ENCODE measurements at regions not wholly inside any gene's neighbourhood (a gene's known extent, or its start where the extent isn't known, plus 50 kb on each side); places are given as distances from the start of the nearest gene placed in this dataset.

DNA sequence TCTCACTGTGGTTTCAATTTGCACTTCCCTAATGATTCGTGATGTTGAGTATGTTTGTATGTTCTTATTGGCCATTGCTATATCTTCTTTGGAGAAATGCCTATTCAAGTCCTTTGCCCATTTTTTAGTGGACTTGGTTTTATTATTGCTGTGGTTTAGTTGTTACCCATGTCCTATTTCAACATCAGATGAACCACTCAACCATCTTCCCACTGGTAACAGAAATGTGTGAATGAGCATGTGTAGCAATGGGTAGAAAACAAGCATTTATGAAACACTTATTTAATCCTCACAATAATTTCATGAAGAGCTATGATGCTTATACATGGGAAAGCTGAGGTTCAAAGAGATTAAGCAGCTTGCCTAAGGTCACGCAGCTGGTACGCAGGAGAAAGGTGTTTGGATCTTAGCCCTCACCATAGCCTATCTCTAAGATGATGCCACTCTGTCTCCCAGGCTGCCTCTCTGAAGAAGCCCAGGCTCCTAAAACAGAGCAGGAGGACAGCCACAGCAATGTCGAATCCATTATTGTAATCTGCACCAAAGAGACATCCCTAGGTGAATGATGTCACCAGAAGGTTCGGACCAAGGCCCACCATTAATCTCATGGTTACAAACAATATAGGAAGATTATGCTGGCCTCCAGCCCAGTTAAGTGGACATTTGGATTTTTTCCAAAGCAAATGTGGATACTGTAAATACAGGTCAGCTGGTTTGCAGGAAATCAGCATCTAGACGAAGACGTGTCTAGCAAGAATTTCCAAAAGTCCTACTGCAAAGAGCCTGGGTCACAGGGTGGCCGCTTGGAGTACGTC lies 447.6 kb upstream of the ZMIZ1 start:
- DNase-seq (ENCODE audit: low read depth): no peak

DNA sequence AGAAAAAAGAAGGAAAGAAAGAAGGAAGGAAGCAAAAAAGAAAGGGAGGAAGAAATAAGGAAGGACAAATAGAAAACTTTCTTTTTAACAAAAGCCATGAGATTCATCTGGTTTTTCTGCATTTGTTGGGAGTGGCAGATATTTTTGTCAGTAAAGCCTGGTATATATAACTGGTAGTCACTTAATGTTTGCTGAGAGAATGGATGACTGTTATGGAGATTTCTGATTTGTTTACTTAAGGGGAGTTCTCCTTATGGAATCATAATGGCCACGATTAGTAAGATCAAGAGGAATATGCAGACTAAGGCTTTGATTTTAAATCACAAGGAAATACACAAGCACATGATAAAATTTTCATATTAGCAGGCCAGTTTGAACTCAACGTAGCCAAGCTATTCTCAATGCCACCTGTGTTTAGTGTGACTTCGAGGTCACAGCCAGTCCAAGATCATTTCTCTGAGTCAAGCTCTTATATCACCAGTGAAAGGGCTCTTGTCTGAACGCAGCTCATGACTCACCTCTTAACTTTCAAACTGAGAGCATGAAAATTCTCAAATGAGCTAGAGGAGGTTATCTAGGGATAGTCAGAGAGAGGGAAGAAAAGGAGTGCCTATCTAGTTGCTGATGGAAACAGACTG lies 445.1 kb upstream of the ZMIZ1 start:
- DNase-seq (ENCODE audit: low read depth): no peak

DNA sequence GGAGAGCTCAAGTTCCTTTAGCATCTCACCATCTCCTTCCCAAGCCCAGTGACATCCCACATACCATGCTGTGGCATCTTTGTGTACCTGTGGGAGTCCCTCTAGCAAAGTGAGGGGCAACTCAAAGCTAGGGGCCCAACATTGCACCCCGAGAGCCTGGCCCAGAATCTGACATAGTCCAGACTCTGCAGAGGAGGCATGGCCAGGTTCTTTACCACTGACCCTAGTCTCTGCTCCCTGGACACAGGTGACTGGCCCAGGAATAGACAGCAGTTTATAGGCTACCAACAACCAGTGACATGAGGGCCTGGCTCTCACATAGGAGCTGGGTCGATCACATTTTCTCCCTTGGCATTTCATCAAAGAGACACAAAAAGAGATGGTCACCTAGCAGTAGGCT lies 444.0 kb upstream of the ZMIZ1 start:
- no peak for DNase-seq (ENCODE audit: low read depth)

DNA sequence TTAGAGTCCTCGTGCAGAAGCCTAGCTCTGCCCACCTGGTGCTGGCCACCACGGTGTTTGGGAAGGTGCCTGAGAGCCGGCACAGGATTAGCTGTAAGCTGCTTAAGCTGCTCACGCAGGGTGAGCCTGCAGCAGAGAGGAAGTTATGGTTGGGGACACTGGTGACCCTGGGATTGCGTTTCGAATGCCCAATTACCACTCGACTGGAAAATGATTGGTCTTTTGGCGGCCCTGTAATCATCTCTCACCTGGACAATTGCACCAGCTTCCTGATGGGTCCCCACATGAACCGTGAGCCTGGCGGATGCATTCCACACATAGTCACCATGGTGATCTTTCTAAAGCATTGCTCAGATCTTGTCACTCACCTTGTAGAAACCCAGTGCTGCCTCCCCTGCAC lies 442.3 kb upstream of the ZMIZ1 start:
- DNase-seq (ENCODE audit: low read depth): no peak

GRCh38 chr10:78627254-78627795 lies 441.4 kb upstream of the ZMIZ1 start:
- no peak for DNase-seq (ENCODE audit: low read depth)

DNA sequence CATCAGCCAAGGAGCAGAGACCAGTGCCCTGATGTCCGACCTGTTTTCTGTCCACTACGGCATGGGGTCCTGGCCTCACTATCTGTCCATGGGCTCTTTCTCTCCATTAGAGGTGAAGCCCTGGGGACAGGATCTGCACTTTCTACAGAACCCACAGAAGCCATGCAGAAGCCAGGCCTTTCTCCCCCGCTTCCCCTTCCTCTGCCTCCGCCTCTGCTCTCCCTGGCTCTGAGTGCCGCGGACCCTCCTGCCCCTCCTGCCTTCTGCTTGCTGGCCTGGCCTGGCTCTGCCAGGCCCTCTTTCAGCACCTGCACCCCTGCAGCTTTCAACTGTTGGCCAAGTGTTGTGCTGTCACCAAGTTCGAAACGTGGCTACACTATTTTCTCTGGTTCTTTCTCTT lies 439.8 kb upstream of the ZMIZ1 start:
- no peak for DNase-seq (ENCODE audit: low read depth)

DNA sequence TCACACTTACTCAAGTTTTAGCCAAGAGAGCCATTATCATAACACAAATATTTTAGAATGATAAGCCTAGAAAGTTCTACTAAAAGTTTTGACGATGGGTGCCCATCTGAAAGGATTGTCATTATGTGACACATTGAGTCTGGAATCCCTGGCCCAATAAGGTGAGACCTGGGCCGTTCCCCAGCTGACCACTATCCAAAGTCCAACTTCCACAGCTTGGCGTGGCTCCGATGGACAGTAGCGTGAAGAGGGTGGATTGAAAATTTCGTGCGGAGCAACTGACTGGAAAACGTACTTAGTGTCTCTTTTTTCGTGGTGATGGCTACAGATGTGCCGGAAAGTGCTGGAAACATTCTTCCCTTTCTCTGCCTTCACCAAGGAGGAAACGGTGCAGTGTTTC lies 439.0 kb upstream of the ZMIZ1 start:
- no peak for DNase-seq (ENCODE audit: low read depth)

DNA sequence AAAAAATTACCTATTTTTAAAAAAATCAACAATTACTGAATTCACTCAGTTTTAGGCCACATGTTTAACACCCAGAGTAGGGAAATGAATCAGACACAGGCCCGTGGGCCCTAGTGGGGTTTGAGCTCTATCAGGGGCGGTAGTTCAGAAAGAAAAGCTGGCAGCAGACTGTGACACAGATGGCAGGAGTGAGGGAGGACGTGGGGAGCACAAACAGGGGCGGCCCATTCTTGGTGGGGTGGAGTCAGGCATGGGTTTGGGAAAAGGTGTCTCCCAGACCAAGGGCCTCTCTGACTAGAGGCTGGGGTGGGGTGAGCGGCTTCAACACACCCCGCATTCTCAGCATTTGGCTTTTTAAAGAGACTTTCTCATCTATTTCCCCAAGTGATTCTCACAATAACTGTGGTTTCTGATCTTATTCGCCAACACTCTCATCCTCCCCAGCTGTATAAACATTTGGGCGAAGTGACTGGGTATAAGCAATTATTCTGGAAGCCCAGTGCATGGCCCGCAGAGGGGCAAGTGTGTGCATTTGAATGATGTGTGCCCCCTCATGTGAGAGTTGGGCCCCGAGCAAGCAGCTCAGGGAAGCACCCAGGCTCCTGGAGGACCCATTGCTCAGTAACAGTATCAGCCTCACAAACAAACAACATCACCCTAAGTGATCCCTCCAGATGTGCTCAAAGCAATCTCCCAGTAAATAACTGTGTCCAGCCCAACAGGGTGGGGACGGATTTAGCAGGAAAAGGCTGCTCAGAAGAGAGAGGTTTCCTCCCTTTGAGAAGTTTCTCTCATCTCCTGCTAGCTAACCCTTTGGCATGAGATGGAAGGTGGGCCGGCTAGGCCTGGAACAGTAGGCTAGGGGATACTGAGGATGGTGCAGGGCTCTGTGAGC lies 437.6 kb upstream of the ZMIZ1 start:
- no peak for DNase-seq (ENCODE audit: low read depth)

DNA sequence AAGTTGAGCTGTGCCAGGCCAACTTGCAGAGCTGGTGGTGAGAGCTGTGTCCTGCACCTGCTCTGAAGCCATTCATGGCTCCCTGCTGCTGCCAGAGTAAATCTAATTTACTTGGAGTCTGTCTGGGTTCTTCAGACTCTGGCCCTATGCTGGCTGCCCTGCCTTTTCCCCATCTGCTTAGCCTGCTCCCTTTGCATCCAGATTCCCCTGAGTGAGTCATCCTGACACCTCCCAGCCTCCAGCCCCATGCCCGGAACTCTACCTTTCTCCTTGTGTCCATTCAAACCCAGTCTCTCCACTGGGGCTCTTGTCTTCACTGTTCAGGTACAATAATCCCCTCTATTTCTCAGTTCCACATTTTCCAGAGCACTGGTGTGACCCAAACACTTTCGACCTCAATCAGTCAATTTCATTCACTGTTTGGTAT lies 434.4 kb upstream of the ZMIZ1 start:
- no peak for DNase-seq (ENCODE audit: low read depth)

GRCh38 chr10:78634835-78635234 lies 433.9 kb upstream of the ZMIZ1 start:
- no peak for DNase-seq (ENCODE audit: low read depth)

DNA sequence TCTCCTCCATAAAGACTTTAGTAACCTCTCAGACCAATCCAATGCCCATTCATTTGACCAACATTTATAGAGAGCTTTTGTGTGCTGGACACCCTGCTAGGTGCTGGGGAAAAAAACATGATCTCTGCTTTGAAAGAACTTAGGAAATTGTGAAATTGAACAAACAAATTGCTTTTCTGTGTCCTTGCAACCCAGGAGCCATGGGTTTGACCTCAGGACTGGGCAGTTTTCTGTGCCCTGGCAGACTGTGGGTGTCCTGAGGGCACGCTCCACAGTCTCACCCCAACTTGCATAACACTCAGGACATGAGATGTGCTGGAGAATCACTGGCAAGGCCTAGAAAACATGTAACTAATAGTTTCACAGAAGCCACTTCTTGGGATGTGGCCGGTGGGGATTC lies 429.1 kb upstream of the ZMIZ1 start:
- DNase-seq (ENCODE audit: low read depth): no peak

DNA sequence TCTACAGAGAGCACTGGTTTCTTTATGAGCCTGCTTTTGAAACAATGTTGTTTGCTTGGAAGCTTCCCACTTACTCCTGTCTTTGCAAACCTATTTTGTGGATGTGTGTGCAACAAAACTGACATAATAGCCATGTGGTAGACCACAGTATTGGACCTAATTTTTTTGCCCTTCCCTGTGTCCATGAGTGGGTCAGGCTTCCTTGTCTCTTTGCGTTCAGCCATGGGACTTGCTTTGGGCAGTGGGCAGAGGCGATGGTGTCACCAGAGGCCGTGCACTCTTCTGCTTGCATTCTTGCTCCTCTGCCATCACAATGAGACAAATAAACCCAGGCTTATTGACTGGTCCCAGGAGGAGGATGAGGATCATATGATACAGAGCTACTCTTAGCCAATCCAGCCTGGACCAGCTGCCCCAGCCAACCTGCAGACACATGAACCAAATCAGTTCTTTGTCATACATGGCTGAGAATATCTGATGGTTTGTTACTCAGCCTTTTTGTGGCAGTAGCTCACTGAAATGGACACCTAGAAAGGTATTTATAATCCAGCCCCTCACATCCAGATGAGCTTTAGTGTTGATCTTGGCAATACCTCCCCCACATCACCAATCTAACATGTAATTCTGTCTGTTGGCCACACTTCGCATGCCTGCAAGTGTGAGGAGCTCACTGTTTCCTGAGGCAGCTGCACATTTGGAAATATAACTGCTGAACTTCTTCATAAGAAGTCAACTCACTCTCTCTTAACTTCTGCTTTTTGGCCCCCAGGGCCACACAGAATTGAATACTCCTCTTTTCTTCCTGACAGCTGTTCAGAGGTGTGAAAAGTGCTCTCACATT lies 427.8 kb upstream of the ZMIZ1 start:
- DNase-seq (ENCODE audit: low read depth): no peak

- no peak for DNase-seq (ENCODE audit: low read depth)
Measured at GRCh38 chr10:78641693-78642092, 427.1 kb upstream of the ZMIZ1 start.

GRCh38 chr10:78642269-78642816 lies 426.4 kb upstream of the ZMIZ1 start:
- DNase-seq (ENCODE audit: low read depth): no peak

DNA sequence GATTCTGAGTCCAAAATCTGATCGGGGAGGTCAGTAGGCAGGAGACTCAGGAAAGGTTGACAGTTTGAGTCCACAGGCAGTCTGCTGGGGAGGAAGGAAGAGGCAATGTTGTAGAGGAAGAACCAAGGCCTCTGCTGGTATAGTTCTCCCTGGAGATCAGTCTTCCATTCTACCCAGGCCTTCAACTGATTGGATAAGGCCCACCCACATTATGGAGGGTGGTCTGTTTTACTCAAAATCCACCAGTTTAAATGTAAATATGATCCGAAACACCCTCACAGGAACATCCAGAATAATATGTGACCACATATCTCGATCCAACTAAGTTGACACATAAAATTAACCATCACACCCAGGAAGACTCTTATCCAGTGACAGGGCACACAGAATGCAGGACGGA lies 425.3 kb upstream of the ZMIZ1 start:
- no peak for DNase-seq (ENCODE audit: low read depth)

- DNase-seq (ENCODE audit: low read depth): no peak
Measured at GRCh38 chr10:78644550-78644949, 424.2 kb upstream of the ZMIZ1 start.

DNA sequence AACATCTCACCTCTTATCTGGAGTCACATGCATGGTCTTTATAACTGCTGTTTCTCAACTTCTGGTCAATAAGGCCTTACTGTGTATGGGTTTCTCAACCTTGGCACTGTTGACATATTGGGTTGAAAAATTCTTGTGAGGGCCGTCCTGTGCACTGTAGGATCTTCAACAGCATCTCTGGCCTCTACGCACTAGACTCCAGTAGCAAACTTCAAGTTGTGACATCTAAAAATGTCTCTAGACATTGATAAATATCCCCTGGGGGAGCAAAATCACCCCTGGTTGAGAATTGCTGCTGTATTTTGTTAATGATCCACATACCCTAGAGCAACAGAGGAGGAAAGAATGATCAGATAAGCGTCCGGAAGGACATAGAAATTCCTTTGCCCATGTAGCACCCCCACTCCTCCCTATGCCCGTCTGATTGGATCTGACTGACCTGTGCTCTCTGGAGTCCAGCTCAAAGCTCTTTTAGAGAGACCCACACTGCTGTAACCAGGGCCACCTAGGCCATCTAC lies 423.5 kb upstream of the ZMIZ1 start:
- no peak for DNase-seq (ENCODE audit: low read depth)

DNA sequence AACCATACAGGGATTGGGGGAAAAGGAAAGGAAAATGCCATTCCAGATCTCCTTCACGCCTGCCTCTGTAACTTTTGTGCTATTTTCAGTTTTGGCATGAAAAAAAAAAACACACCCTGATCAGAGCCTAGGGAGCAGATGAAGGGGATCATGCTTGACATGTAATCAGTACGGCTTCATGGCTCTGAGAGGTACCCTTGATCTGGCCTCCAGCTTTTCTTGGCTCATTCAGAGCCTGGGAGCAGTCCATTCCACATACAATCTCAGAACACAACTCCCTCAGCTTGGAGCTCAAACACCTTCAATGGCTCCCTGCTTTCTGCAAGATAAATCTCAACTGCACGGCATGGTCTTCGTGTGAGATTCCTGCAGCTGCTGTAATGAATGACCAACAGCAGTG lies 422.8 kb upstream of the ZMIZ1 start:
- no peak for DNase-seq (ENCODE audit: low read depth)

- no peak for DNase-seq (ENCODE audit: low read depth)
Measured at GRCh38 chr10:78648256-78648860, 420.4 kb upstream of the ZMIZ1 start.

DNA sequence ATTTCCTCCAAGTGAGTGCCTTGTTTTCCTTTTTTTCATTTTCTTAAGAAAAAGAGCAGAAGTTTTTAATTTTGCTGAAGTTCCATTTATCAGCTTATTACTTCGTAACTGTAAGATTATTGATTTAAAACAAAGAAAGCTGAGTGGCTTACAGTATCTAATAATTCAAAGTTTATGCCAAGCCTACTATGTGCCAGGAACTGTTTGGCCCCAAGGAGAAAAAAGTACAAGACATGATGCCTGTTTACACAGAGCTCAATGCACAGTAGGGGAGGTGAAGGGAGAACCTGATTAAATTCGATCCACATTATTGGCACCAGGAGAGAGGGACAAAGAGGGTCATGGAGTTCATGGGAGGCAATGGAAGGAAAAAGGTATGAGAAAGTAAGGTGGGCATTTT lies 419.3 kb upstream of the ZMIZ1 start:
- no peak for DNase-seq (ENCODE audit: low read depth)

DNA sequence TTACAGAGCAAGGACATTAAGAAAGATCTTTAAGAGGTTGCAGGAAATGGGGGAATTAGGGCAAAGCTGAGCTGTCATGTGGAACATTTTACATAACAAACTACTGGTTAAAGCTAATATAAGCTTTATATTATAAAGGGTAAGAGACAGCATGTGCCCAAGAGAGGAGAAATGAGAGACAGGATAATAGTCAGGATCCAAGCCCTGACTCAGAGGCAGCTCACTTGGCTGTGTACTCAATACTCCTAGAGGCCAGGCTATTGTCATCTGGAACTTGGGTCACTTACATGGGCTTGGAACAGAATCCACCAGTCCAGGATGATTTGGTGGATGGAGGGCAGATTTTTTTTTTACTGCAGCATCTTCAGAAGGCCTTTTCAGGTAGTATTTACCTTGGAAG lies 418.6 kb upstream of the ZMIZ1 start:
- no peak for DNase-seq (ENCODE audit: low read depth)

All from fibroblast of gingiva (primary cell).